Kidney (tissue), 13 donors: ENCODE measurements at regions not wholly inside any gene's neighbourhood (a gene's known extent, or its start where the extent isn't known, plus 50 kb on each side); places are given as distances from the start of the nearest gene placed in this dataset.

Experiments
- DNase-seq, 5 donors: peaks; one replicate each; pipeline ENCODE4 v3.0.0-alpha.2; 2013 to 2020
- FAIRE-seq: peaks from 2 replicates; lab custom pipeline; 2012; peaks lifted over from hg19 to GRCh38; lab: Jason Lieb, UNC
- H3K27ac ChIP-seq, 2 donors: one replicate each; pipeline ENCODE4 v1.7.0; 2013; ENCODE audit warnings: low read depth in 2 of 2, low read length in 2 of 2, inconsistent platforms in 1 of 2
- H3K27me3 ChIP-seq: one replicate; pipeline ENCODE4 v1.7.1; 2013; ENCODE audit warnings: low read length, inconsistent platforms; ENCODE audit not compliant: control insufficient read depth, insufficient read depth
- H3K36me3 ChIP-seq, 3 donors: one replicate each; pipeline versions ENCODE4 v1.7.0 to v1.7.1; 2013; ENCODE audit warnings: low read length in 3 of 3, control low read depth in 1 of 3, inconsistent platforms in 1 of 3; ENCODE audit not compliant: insufficient read depth in 3 of 3, control insufficient read depth in 2 of 3
- H3K4me1 ChIP-seq, 3 donors: one replicate each; pipeline versions ENCODE4 v1.7.0 to v1.7.1; 2013; ENCODE audit warnings: low read length in 3 of 3, inconsistent platforms in 1 of 3, low read depth in 1 of 3; ENCODE audit not compliant: control insufficient read depth in 2 of 3, insufficient read depth in 2 of 3
- H3K4me3 ChIP-seq, 3 donors: one replicate each; pipeline versions ENCODE4 v1.7.0 to v1.8.1; 2013; ENCODE audit warnings: low read length in 3 of 3, control low read depth in 1 of 3, inconsistent platforms in 1 of 3
- H3K9ac ChIP-seq, 3 donors: one replicate each; pipeline versions ENCODE4 v1.7.0 to v1.7.1; 2013; ENCODE audit warnings: low read length in 3 of 3, control low read depth in 1 of 3, inconsistent platforms in 1 of 3
- H3K9me3 ChIP-seq, 3 donors: one replicate each; pipeline versions ENCODE4 v1.7.0 to v1.7.1; 2013; ENCODE audit warnings: low read length in 3 of 3, control low read depth in 1 of 3, inconsistent platforms in 1 of 3; ENCODE audit not compliant: control insufficient read depth in 2 of 3, insufficient read depth in 1 of 3
- intact Hi-C: fragments of 100-400 bp; cut with DNase I; formaldehyde crosslinking; loops from one replicate; pipeline ENCODE4 v1.11.1; 2022
- TF ChIP-seq, protein P1 (sequence below): IDR thresholded peaks from 3 replicates; pipeline ENCODE4 v1.5.1; 2012; ENCODE audit warnings: mild to moderate bottlenecking, moderate library complexity, borderline replicate concordance; ENCODE audit not compliant: insufficient read depth; ENCODE audit errors: extremely low read depth
- donor health status: control.
- donor health status: control.
- donor health status: control.
- donor health status: control.
- donor health status: control.
- donor health status: DM: yes; HTN: yes; CAD: no.
- donor health status: Normal renal cell carcinoma (clear cell type).

DNA sequence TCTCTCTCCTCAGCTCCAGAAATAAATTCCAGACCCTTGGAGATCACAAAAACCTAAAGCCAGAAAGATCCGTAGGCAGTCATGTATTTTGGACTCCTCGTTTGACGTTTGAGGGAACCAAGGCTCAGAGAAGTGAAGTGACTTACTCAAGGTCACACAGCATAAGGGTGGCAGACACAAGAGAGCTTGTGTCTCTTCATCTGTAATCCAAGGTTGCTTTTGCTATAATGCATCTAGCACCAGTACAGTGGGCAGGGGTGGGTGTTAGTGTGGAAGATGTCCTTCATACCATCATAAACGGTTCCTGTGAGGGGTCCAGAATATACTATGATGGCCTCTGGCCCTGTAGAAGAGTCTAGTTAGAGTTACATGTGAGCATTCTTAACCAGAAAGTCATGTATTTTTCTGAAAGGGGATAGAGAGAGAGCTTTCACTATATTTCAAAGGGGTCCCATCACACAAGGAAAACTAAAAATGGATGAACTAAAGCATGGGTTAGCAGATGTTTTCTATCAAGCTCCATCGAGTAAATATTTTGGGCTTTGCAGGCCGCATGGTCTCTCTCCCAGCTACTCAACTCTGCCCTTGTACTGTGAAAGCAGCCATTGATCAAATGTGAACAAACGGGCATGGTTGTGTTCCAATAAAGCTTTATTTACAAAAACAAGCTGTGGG, 144.9 kb downstream of the TOMM20 start:
- H3K27me3 ChIP-seq: no peaks in the 10 kb centered on the region
- TF ChIP-seq, protein P1, sequence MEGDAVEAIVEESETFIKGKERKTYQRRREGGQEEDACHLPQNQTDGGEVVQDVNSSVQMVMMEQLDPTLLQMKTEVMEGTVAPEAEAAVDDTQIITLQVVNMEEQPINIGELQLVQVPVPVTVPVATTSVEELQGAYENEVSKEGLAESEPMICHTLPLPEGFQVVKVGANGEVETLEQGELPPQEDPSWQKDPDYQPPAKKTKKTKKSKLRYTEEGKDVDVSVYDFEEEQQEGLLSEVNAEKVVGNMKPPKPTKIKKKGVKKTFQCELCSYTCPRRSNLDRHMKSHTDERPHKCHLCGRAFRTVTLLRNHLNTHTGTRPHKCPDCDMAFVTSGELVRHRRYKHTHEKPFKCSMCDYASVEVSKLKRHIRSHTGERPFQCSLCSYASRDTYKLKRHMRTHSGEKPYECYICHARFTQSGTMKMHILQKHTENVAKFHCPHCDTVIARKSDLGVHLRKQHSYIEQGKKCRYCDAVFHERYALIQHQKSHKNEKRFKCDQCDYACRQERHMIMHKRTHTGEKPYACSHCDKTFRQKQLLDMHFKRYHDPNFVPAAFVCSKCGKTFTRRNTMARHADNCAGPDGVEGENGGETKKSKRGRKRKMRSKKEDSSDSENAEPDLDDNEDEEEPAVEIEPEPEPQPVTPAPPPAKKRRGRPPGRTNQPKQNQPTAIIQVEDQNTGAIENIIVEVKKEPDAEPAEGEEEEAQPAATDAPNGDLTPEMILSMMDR: no peak
- intact Hi-C loops: loop anchor here (10.0 kb wide), 1 partner anchor 369 kb away; the partner anchor contains the start of gene IRF2BP2
- H3K27ac ChIP-seq: peak overlapping the region; percentile 83 to 89
- peak overlapping the region in 1 of 3 donors; percentile 53 for H3K9ac ChIP-seq
- H3K4me1 ChIP-seq: peaks cover 17 to 76% (median 66%) of the 10 kb centered on the region in 3 donors
- H3K36me3 ChIP-seq: no peaks in the 10 kb centered on the region
- H3K9me3 ChIP-seq: no peaks in the 10 kb centered on the region
- DNase-seq (peak in 1 of 5 donors; percentile 64), FAIRE-seq (no peak)
- H3K4me3 ChIP-seq: no peak overlapping the region

DNA sequence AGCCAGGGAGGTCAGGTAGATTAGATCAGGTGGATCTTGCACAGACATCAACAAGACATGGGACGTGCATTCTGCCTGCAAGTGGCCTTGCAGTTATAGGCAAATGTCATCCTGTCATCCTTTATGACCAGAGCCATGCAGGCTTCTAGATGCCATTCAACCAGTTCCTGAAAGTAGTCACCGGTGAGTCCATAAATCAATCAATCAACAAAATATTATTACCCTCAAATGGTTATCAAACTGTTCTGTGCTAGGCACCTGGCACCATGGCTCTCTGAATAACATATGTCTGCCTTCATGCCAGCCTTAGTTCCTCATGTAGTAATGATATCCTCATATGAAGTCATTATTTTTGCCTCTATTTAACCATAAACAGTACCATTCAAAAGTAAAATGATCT, 146.9 kb downstream of the TOMM20 start:
- peak overlapping the region in 1 of 3 donors; percentile 68 for H3K9ac ChIP-seq
- DNase-seq (no peak), FAIRE-seq (no peak)
- TF ChIP-seq, protein P1: no peak
- H3K36me3 ChIP-seq: no peaks in the 10 kb centered on the region
- H3K4me1 ChIP-seq: peaks cover 11 to 71% (median 58%) of the 10 kb centered on the region in 3 donors
- intact Hi-C loops: loop anchor here (10.0 kb wide), 1 partner anchor 367 kb away; the partner anchor contains the start of gene IRF2BP2
- no peaks in the 10 kb centered on the region for H3K9me3 ChIP-seq
- peak overlapping the region; percentile 89 to 90 for H3K27ac ChIP-seq
- no peak overlapping the region for H3K4me3 ChIP-seq
- no peaks in the 10 kb centered on the region for H3K27me3 ChIP-seq

DNA sequence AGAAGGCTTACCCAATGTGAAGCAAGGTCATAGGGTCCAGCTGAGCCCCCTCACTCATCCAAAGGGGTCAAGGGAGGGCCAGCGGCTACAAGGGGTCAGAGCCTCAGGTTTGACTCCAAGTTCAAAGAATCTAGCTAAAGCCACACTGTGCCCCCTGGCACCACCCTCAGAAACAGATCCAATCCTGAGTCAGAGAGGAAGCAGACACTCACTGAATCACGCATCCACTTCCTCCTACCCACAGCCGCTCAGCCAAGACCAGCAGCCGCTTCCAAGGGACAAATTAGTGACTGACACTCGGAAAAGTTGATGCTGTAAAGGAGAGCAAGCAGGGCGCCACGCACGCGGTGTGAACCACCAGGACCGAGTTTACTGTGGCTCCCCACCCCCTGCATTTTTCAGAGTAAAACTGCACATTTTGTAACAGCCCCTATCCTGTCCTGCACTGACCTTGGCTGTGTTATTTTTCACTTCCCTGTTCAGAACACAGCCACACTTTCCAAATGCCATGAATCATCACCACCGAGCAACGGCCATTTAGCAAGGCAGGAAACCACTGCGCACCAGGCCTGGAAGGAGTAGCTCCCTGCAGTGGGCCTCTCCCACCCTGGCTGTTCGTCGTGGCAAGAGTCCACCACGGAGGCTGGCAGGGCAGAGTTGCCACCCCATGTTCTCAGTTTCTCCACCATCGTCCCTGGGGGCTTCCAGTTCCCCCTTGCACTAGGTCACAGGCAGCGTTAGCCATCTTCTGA, 147.8 kb downstream of the TOMM20 start:
- Histone ChIP-seq H3K9me3 (no peaks in the 10 kb centered on the region), H3K4me1 (peaks cover 9 to 72% (median 55%) of the 10 kb centered on the region in 3 donors), H3K27me3 (no peaks in the 10 kb centered on the region), H3K4me3 (no peak overlapping the region), H3K9ac (peak overlapping the region in 2 of 3 donors; percentile 51 to 68), H3K36me3 (no peaks in the 10 kb centered on the region), H3K27ac (peak overlapping the region; percentile 89 to 90)
- TF ChIP-seq, protein P1: no peak
- no peak for FAIRE-seq
- intact Hi-C loops: loop anchor here (10.0 kb wide), 1 partner anchor 366 kb away; the partner anchor contains the start of gene IRF2BP2
- peak in 4 of 5 donors; percentile 56 to 95 (median 78) for DNase-seq
